SKM-1 treated with dmso at 0.1 percent for 144 hours (cell line): ENCODE measurements at regions not wholly inside any gene's neighbourhood (a gene's known extent, or its start where the extent isn't known, plus 50 kb on each side); places are given as distances from the start of the nearest gene placed in this dataset.

Source experiments
- DNase-seq: peaks from one replicate; lab custom pipeline; 2025; ENCODE audit not compliant: unreplicated experiment; lab: John Stamatoyannopoulos, UW

- no peak for DNase-seq
These were observed 57.7 kb upstream of the TNS3 start for GRCh38 chr7:47639495-47640110.

- no peak for DNase-seq
These were observed 56.9 kb upstream of the TNS3 start for GRCh38 chr7:47638679-47639315.

GRCh38 chr7:47636433-47637175, 54.7 kb upstream of the TNS3 start:
- no peak for DNase-seq

- DNase-seq, result no peak
These were observed 54.1 kb upstream of the TNS3 start for GRCh38 chr7:47636081-47636432.

DNA sequence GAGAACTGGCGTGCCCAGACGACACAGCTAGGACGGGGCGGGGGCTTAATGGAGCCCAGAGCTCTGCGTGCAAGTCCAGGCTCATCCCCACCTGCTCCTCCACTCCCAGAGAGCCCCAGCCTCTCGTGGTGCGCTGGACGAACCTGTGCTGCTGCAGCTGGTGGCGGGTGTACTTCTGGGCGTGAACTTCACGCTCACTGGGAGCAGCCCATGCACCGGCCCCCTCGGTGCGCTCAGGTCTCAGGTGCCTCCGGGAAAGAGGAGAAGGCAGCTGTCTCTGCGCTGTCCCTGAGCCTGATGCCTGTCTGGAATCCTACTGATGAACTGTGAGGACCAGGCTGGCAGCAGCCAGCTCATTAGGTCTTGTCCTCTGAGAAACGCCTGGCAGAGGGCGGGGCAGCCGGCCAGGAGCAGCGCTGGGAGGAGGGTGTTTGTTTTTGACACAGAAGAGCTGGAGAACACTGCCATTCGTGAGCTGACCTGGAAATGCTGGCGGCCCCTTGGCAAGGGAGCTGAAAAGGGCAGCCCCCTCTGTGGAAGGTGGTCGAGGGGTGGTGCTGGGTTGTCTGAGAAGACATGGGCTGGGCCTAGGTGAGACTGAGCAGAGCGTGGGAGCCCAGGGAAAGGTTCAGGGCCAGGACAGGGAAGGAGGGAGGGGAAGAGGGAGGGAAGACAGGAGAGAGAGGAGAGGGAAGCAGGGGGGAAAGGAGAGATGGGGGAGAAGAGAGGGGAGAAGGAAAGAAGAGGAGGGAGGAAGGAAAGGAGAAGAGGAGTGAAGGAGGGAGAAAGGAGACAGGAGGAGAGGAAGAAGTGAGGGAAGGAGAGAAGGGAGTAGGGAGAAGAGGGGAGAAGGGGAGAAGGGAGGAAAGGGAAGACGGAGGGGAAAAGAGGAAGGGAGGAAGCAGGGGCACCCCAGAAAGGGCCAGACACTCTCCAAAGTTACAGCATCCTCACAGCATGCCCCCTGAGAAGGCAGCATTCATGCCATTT, 53.5 kb upstream of the TNS3 start:
- DNase-seq, result no peak

DNA sequence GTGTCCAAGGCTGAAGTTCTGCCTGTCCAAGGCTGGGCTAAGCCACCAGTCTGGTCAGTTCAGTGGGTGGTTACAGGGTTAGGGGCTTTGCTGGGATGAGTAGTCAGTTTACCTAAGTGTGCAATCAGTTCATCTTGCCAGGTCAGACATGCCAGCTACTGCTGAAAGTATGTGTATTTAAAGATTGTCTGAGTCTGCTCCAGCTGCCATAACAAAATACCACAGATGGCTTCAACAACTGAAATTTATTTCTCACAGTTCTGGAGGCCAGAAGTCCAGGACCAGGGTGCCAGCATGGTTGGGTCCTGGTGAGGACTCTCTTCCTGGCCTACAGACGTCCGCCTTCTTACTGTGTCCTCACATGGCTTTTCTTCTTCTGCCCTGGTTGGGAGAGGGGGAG, 52.4 kb upstream of the TNS3 start:
- DNase-seq, result no peak

- DNase-seq, result no peak
These were observed 51.2 kb upstream of the TNS3 start for GRCh38 chr7:47633134-47633533.
